Activated CD4-positive, alpha-beta memory T cell treated with anti-CD3 and anti-CD28 coated beads for 36 hours (primary cell): ENCODE measurements at regions not wholly inside any gene's neighbourhood (a gene's known extent, or its start where the extent isn't known, plus 50 kb on each side); places are given as distances from the start of the nearest gene placed in this dataset.

Experiments used
- CTCF ChIA-PET: fragments of 350-600 bp; sonication (Branson Sonifier 250); formaldehyde crosslinking; loops from one replicate; lab custom pipeline; 2021; ENCODE audit warnings: antibody characterized with exemption, inconsistent platforms; lab: Charles Lee
- POLR2A ChIA-PET: fragments of 350-600 bp; sonication (Branson Sonifier 250); formaldehyde crosslinking; loops from one replicate; lab custom pipeline; 2021; ENCODE audit warnings: antibody characterized with exemption; lab: Charles Lee
- DNase-seq: peaks from one replicate; pipeline ENCODE4 v3.0.0-alpha.2; 2020
- H3K27ac Mint-ChIP-seq: one replicate; pipeline ENCODE4 v1.8.0; 2021; ENCODE audit warnings: mixed read lengths
- H3K27me3 Mint-ChIP-seq: one replicate; pipeline ENCODE4 v1.8.0; 2021; ENCODE audit warnings: mixed read lengths
- H3K36me3 Mint-ChIP-seq: one replicate; pipeline ENCODE4 v1.8.0; 2021; ENCODE audit warnings: mixed read lengths
- H3K4me1 Mint-ChIP-seq: one replicate; pipeline ENCODE4 v1.8.0; 2021; ENCODE audit warnings: low read depth, mixed read lengths
- H3K4me3 Mint-ChIP-seq: one replicate; pipeline ENCODE4 v1.8.0; 2021; ENCODE audit warnings: mild to moderate bottlenecking, mixed read lengths
- H3K9me3 Mint-ChIP-seq: one replicate; pipeline ENCODE4 v1.8.0; 2021; ENCODE audit warnings: mixed read lengths
- intact Hi-C: fragments of 100-400 bp; cut with micrococcal nuclease; formaldehyde crosslinking; loops from one replicate; pipeline ENCODE4 v1.15.1; 2023

- no peak for DNase-seq
- Mint-ChIP-seq H3K36me3 (no peaks in the 10 kb centered on the region), H3K27ac (no peak overlapping the region), H3K4me3 (no peak overlapping the region), H3K4me1 (no peaks in the 10 kb centered on the region), H3K9me3 (no peaks in the 10 kb centered on the region), H3K27me3 (no peaks in the 10 kb centered on the region)
- ChIA-PET CTCF (no interaction called here), POLR2A (no interaction called here)
- intact Hi-C loops = no loop called here
Measured at GRCh38 chr7:125675169-125675568, 745.5 kb upstream of the POT1 start.

DNA sequence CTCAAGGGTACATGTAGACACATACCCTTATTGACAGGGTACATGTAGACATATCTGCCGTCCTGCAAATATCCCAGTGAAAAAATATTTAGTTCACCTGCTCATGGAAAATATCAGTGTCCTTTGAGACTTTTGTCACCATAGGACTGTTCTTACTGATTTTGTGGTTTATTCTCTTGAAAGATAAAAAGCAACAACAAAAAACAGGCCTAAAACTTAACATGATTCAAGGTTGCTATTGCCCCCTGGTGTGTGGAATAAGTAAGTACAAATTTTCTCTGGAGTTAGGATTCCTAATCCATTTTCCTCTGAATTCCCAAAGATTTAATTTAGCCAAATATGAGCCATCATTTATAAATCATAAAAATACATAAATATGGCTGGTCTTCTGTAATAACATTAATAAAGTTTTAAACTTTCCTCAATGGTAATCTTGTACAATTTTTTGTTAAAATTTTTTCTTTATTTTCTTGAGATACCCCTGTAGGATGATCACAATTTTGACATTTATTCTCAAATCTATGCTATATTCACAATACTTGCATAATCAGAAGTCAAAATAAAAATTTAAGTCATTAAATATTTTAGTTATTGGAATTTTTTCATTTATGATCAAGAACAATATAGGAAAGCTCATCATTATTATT is 741.4 kb upstream of the POT1 start:
- intact Hi-C loops = no loop called here
- no peaks in the 10 kb centered on the region for H3K9me3 Mint-ChIP-seq
- no peaks in the 10 kb centered on the region for H3K36me3 Mint-ChIP-seq
- POLR2A ChIA-PET = no interaction called here
- H3K27ac Mint-ChIP-seq = no peak overlapping the region
- H3K27me3 Mint-ChIP-seq = no peaks in the 10 kb centered on the region
- H3K4me1 Mint-ChIP-seq = no peaks in the 10 kb centered on the region
- CTCF ChIA-PET = no interaction called here
- DNase-seq = no peak
- H3K4me3 Mint-ChIP-seq = no peak overlapping the region

- POLR2A ChIA-PET = no interaction called here
- CTCF ChIA-PET = no interaction called here
- Mint-ChIP-seq H3K4me1 (no peaks in the 10 kb centered on the region), H3K36me3 (no peaks in the 10 kb centered on the region), H3K4me3 (no peak overlapping the region), H3K9me3 (no peaks in the 10 kb centered on the region), H3K27me3 (no peaks in the 10 kb centered on the region), H3K27ac (no peak overlapping the region)
- intact Hi-C loops = no loop called here
- DNase-seq = no peak
Measured at GRCh38 chr7:125668321-125668993, 738.8 kb upstream of the POT1 start.

- Mint-ChIP-seq H3K4me3 (no peak overlapping the region), H3K27ac (no peak overlapping the region), H3K27me3 (no peaks in the 10 kb centered on the region), H3K36me3 (no peaks in the 10 kb centered on the region), H3K4me1 (no peaks in the 10 kb centered on the region), H3K9me3 (peaks cover 10% of the 10 kb centered on the region)
- CTCF ChIA-PET = no interaction called here
- POLR2A ChIA-PET = no interaction called here
- intact Hi-C loops = no loop called here
- no peak for DNase-seq
Measured at GRCh38 chr7:125664625-125665024, 735.0 kb upstream of the POT1 start.

DNA sequence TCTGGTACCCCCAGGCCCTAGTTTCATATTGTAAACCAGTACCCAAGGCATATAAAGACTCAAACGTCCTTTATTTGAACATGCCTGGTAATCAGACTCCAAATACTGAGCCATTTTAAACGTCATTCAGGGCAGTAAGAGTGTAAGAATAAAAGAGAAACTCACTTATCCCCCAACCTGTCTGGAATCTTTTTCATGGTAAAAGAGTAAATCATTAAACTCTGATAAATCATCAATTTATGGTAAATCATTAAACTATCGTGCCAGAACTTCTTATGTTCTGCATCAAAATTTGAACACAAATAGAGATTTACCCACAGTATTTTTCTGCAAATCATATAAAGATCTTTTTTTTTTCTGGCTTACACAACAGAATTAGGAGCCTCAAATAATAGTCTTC is 734.3 kb upstream of the POT1 start:
- POLR2A ChIA-PET = no interaction called here
- Mint-ChIP-seq H3K9me3 (peaks cover 10% of the 10 kb centered on the region), H3K4me3 (no peak overlapping the region), H3K36me3 (no peaks in the 10 kb centered on the region), H3K27me3 (no peaks in the 10 kb centered on the region), H3K4me1 (no peaks in the 10 kb centered on the region), H3K27ac (no peak overlapping the region)
- intact Hi-C loops = no loop called here
- CTCF ChIA-PET = no interaction called here
- DNase-seq = no peak

DNA sequence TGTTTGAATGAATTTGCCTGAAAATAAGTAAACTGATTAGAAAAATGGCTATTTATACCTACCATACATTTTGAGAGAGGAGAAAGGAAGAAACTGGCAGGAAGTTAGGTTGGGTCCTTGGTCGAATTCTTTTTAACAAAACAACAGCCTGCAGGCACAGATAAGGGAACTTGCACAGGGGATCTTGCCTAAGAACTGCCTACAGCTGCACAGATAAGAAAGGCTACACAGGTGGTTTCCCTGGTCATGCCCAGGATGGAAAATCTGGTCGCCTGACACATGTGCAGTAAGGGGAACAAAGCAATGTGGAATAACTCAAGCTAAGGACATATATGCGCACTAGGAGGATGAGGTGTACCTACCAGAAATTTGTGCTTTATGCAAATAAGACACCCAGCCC is 732.1 kb upstream of the POT1 start:
- no peak overlapping the region for H3K27ac Mint-ChIP-seq
- intact Hi-C loops = no loop called here
- POLR2A ChIA-PET = no interaction called here
- H3K4me3 Mint-ChIP-seq = no peak overlapping the region
- H3K4me1 Mint-ChIP-seq = no peaks in the 10 kb centered on the region
- peaks cover 19% of the 10 kb centered on the region for H3K9me3 Mint-ChIP-seq
- H3K36me3 Mint-ChIP-seq = no peaks in the 10 kb centered on the region
- no peaks in the 10 kb centered on the region for H3K27me3 Mint-ChIP-seq
- no peak for DNase-seq
- CTCF ChIA-PET = no interaction called here

DNA sequence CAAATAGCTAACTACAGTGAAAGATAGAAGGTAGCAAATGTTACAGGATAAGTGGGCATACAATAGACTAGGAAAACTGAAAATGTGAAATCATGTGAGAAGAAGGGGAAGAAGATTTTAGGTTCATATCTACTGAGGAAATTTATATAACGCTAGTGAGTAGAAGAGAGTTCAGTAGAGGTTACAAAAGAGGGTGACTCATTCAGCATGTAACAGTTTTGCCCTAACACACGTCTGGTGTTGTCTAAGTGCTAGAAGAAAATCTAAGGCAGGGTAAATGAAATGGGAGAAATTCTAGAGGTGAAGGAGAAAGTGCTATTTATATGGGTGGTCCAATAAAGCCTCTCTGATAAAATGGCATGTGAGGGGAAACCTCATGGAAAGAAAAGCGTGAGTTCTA is 731.4 kb upstream of the POT1 start:
- Mint-ChIP-seq H3K27me3 (no peaks in the 10 kb centered on the region), H3K9me3 (peaks cover 19% of the 10 kb centered on the region), H3K36me3 (no peaks in the 10 kb centered on the region), H3K27ac (no peak overlapping the region), H3K4me3 (no peak overlapping the region), H3K4me1 (no peaks in the 10 kb centered on the region)
- no peak for DNase-seq
- CTCF ChIA-PET = no interaction called here
- intact Hi-C loops = no loop called here
- POLR2A ChIA-PET = no interaction called here

- CTCF ChIA-PET = no interaction called here
- H3K27me3 Mint-ChIP-seq = no peaks in the 10 kb centered on the region
- intact Hi-C loops = no loop called here
- H3K4me1 Mint-ChIP-seq = no peaks in the 10 kb centered on the region
- no peak overlapping the region for H3K27ac Mint-ChIP-seq
- H3K36me3 Mint-ChIP-seq = no peaks in the 10 kb centered on the region
- H3K9me3 Mint-ChIP-seq = peaks cover 12% of the 10 kb centered on the region
- POLR2A ChIA-PET = no interaction called here
- no peak overlapping the region for H3K4me3 Mint-ChIP-seq
- DNase-seq = no peak
Measured at GRCh38 chr7:125654076-125654475, 724.5 kb upstream of the POT1 start.

DNA sequence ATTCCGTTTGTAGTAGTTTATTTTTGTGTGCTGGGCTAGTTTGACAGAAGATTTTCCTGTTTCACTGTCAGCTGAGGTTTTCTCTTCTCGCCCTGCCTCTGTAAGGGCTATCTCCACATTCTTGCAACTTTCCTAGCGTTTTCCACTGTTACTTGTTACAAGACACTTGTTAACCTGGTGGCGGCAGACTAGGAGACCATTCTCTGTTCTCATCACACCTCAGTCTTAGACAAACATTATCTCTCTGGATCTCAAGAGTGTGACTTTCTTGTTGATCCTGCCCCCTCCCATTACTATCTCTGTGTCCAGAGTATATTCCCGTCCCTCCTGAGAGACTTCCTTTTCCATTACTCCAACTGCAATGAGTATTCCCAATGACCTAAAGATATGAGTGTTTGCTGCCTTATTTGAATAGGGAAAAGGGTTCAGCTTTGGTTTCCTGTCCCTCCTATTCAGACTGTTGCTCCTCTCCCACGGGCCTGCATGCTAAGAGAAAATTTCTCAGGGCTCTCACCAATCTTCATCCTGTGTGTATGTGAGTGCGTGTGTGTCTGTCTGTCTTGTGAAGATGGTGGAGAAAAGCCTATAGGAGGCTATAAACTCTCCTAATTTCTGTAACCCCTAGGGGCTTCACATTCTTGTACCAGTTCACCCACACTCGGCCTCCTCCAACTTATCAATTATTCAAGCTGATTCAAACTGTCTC is 722.4 kb upstream of the POT1 start:
- POLR2A ChIA-PET = no interaction called here
- H3K27me3 Mint-ChIP-seq = no peaks in the 10 kb centered on the region
- DNase-seq = no peak
- H3K4me3 Mint-ChIP-seq = no peak overlapping the region
- no peaks in the 10 kb centered on the region for H3K4me1 Mint-ChIP-seq
- no peaks in the 10 kb centered on the region for H3K36me3 Mint-ChIP-seq
- intact Hi-C loops = no loop called here
- H3K27ac Mint-ChIP-seq = no peak overlapping the region
- CTCF ChIA-PET = no interaction called here
- peaks cover 7% of the 10 kb centered on the region for H3K9me3 Mint-ChIP-seq

DNA sequence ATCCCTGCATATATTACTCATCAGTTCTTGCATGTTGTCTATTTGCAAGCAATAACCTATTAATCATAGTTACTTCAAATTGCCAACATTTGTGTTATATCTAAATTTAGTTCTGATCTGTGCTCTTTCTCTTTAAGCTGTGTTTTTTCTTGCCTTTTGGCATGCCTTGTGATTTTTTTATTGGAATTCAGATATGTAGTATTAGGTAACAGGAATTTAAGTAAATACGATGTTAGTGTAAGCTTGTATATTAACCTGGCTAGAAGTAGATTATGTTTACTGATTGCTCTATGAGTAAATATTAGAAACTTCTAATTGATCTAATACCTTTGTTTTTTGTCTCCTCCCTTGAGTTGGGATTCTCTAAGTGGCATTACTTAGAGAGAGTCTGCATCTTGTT is 718.9 kb upstream of the POT1 start:
- Mint-ChIP-seq H3K4me1 (no peaks in the 10 kb centered on the region), H3K36me3 (no peaks in the 10 kb centered on the region), H3K27me3 (no peaks in the 10 kb centered on the region), H3K27ac (no peak overlapping the region), H3K9me3 (peaks cover 14% of the 10 kb centered on the region), H3K4me3 (no peak overlapping the region)
- intact Hi-C loops = no loop called here
- CTCF ChIA-PET = no interaction called here
- no peak for DNase-seq
- POLR2A ChIA-PET = no interaction called here

- no peaks in the 10 kb centered on the region for H3K4me1 Mint-ChIP-seq
- ChIA-PET POLR2A (no interaction called here), CTCF (no interaction called here)
- DNase-seq = no peak
- no peaks in the 10 kb centered on the region for H3K27me3 Mint-ChIP-seq
- peaks cover 22% of the 10 kb centered on the region for H3K9me3 Mint-ChIP-seq
- no peak overlapping the region for H3K4me3 Mint-ChIP-seq
- intact Hi-C loops = no loop called here
- no peaks in the 10 kb centered on the region for H3K36me3 Mint-ChIP-seq
- H3K27ac Mint-ChIP-seq = no peak overlapping the region
Measured at GRCh38 chr7:125645770-125646169, 716.1 kb upstream of the POT1 start.

DNA sequence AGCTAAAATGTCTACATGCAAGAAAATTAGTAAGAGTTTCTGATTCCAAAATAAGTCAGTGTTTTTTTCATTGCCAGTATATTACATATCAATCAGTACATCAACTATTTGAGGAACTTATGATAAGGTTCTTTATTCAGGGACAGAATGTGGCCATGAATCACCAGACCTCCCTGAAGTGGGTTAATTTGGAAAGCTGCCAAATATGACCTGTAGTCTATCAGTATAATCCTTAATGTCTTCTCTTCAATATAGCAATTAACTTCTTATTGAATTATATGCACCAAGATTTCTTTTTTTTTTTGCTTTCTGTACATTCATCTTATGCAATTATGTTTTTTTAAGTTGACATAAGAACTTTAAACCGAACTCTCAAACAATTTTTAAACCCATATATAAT is 714.5 kb upstream of the POT1 start:
- no peaks in the 10 kb centered on the region for H3K4me1 Mint-ChIP-seq
- POLR2A ChIA-PET = no interaction called here

DNA sequence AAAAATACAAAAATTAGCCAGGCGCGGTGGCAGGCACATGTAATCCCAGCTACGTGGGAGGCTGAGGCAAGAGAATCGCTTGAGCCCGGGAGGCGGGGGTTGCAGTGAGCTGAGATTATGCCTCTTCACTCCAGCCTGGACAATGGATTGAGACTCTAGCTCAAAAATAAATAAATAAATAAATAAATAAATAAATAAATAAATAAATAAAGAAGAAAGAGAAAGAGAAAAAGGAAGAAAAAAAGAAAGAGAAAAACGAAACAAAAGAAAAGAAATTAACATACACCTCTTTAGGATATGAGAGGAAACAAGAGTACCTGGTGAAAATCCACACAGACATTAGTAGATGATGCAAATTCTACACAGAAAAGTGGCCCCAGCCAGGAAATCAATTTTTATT is 713.7 kb upstream of the POT1 start:
- Mint-ChIP-seq H3K9me3 (peaks cover 15% of the 10 kb centered on the region), H3K27ac (no peak overlapping the region), H3K36me3 (no peaks in the 10 kb centered on the region), H3K4me3 (no peak overlapping the region), H3K4me1 (no peaks in the 10 kb centered on the region), H3K27me3 (no peaks in the 10 kb centered on the region)
- DNase-seq = no peak
- ChIA-PET POLR2A (no interaction called here), CTCF (no interaction called here)
- intact Hi-C loops = no loop called here

More for the DNA sequence above, 714.5 kb upstream of the POT1 start:
- intact Hi-C loops = no loop called here
- H3K4me3 Mint-ChIP-seq = no peak overlapping the region
- DNase-seq = no peak
- CTCF ChIA-PET = no interaction called here
- H3K9me3 Mint-ChIP-seq = peaks cover 19% of the 10 kb centered on the region
- no peaks in the 10 kb centered on the region for H3K36me3 Mint-ChIP-seq
- H3K27me3 Mint-ChIP-seq = no peaks in the 10 kb centered on the region
- H3K27ac Mint-ChIP-seq = no peak overlapping the region
